Trophoblast cell (in vitro differentiated cells and primary cell): ENCODE measurements at regions not wholly inside any gene's neighbourhood (a gene's known extent, or its start where the extent isn't known, plus 50 kb on each side); places are given as distances from the start of the nearest gene placed in this dataset.

Source experiments
- DNase-seq, 2 donors: peaks; one replicate each; pipeline ENCODE4 v3.0.0-alpha.2; 2016
- H2AFZ ChIP-seq: 2 replicates; pipeline ENCODE4 v1.6.1; 2013; ENCODE audit warnings: low read length, moderate library complexity, mild to moderate bottlenecking; ENCODE audit not compliant: insufficient read depth, poor library complexity
- H2AK5ac ChIP-seq: 2 replicates; pipeline ENCODE4 v1.6.1; 2013; ENCODE audit warnings: mild to moderate bottlenecking, low read length
- H2BK120ac ChIP-seq: 2 replicates; pipeline ENCODE4 v1.6.1; 2013; ENCODE audit warnings: low read length, mild to moderate bottlenecking, moderate library complexity; ENCODE audit not compliant: insufficient read depth, poor library complexity
- H2BK12ac ChIP-seq: 2 replicates; pipeline ENCODE4 v1.6.1; 2013; ENCODE audit warnings: mild to moderate bottlenecking, low read length, moderate library complexity
- H2BK5ac ChIP-seq: 2 replicates; pipeline ENCODE4 v1.6.1; 2013; ENCODE audit warnings: low read length, low read depth, moderate library complexity, mild to moderate bottlenecking; ENCODE audit not compliant: poor library complexity
- H3K14ac ChIP-seq: 2 replicates; pipeline ENCODE4 v1.6.1; 2013; ENCODE audit warnings: mild to moderate bottlenecking, low read length
- H3K18ac ChIP-seq: 2 replicates; pipeline ENCODE4 v1.6.1; 2013; ENCODE audit warnings: mild to moderate bottlenecking, low read length
- H3K23ac ChIP-seq: 2 replicates; pipeline ENCODE4 v1.6.1; 2013; ENCODE audit warnings: low read length
- H3K27ac ChIP-seq: 2 replicates; pipeline ENCODE4 v1.5.1; 2013; ENCODE audit warnings: low read depth, mild to moderate bottlenecking, inconsistent platforms, low read length, moderate library complexity
- H3K27me3 ChIP-seq: 2 replicates; pipeline ENCODE4 v1.6.1; 2013; ENCODE audit warnings: inconsistent platforms, mild to moderate bottlenecking, low read length, moderate library complexity; ENCODE audit not compliant: insufficient read depth
- H3K36me3 ChIP-seq, 2 experiments: 1 replicate in 1 of 2; 2 replicates in 1 of 2; pipeline ENCODE4 v1.6.1; 2013; ENCODE audit warnings: low read length in 2 of 2, mild to moderate bottlenecking in 2 of 2, moderate library complexity in 1 of 2; ENCODE audit not compliant: insufficient read depth in 2 of 2, control insufficient read depth in 1 of 2
- H3K4ac ChIP-seq: 2 replicates; pipeline ENCODE4 v1.6.1; 2013; ENCODE audit warnings: low read depth, mild to moderate bottlenecking, low read length, moderate library complexity
- H3K4me1 ChIP-seq, 2 experiments: 1 replicate in 1 of 2; 2 replicates in 1 of 2; pipeline ENCODE4 v1.6.1; 2013; ENCODE audit warnings: low read length in 2 of 2, mild to moderate bottlenecking in 2 of 2, moderate library complexity in 1 of 2; ENCODE audit not compliant: insufficient read depth in 2 of 2, control insufficient read depth in 1 of 2
- H3K4me2 ChIP-seq: 2 replicates; pipeline ENCODE4 v1.6.1; 2013; ENCODE audit warnings: inconsistent platforms, mild to moderate bottlenecking, low read length, moderate library complexity
- H3K4me3 ChIP-seq: 2 replicates; pipeline ENCODE4 v1.5.1; 2013; ENCODE audit warnings: mild to moderate bottlenecking, low read depth, low read length, inconsistent platforms
- H3K79me1 ChIP-seq: one replicate; pipeline ENCODE4 v1.6.1; 2013; ENCODE audit warnings: low read length
- H3K79me2 ChIP-seq: 2 replicates; pipeline ENCODE4 v1.6.1; 2013; ENCODE audit warnings: low read length, mild to moderate bottlenecking; ENCODE audit not compliant: control insufficient read depth, insufficient read depth, poor library complexity
- H3K9ac ChIP-seq: 2 replicates; pipeline ENCODE4 v1.6.1; 2013; ENCODE audit warnings: mild to moderate bottlenecking, low read length
- H3K9me3 ChIP-seq: 2 replicates; pipeline ENCODE4 v1.6.1; 2013; ENCODE audit warnings: low read depth, mild to moderate bottlenecking, control low read depth, inconsistent platforms, low read length; ENCODE audit not compliant: insufficient read depth
- H4K12ac ChIP-seq: 2 replicates; pipeline ENCODE4 v1.6.1; 2013; ENCODE audit warnings: low read depth, mild to moderate bottlenecking, low read length, moderate library complexity
- H4K8ac ChIP-seq: 2 replicates; pipeline ENCODE4 v1.6.1; 2013; ENCODE audit warnings: low read depth, mild to moderate bottlenecking, low read length, moderate library complexity
- H4K91ac ChIP-seq: one replicate; pipeline ENCODE4 v1.6.1; 2013; ENCODE audit warnings: low read depth, mild to moderate bottlenecking, low read length, moderate library complexity
- WGBS: extraction: QIAGEN DNeasy Blood & Tissue Kit; methylation state at CpG from one replicate; pipeline ENCODE4 v1.1.7; 2013; ENCODE audit warnings: missing lambda C conversion rate; ENCODE audit not compliant: insufficient read length, insufficient coverage; ENCODE audit errors: extremely low coverage; 5-methylcytosine and 5-hydroxymethylcytosine counted together

DNA sequence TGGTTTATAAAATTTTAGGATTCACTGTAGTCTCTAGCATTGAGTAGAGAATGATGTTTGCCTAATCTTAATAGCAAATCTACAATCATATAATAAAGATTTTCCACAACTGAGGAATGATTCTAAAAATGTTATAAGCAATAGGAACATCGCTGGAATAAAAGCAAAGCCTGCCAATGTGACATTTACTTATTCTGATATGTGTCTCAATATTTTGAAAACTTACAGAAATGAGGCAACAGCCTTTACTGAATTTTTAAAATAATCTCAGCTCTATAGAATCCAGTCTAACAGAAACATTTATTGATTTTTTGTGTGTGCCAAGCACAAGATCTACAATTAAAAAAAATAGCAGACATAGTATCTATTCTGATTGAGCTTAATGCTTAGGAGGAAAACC lies 303.7 kb upstream of the CCDC179 start:
- Histone ChIP-seq H2BK120ac (no peak overlapping the region), H3K4me2 (no peak overlapping the region), H3K4ac (no peak overlapping the region), H4K91ac (no peak overlapping the region), H3K27me3 (no peaks in the 10 kb centered on the region), H3K23ac (no peak overlapping the region), H3K27ac (no peak overlapping the region), H2AK5ac (no peak overlapping the region), H3K14ac (no peak overlapping the region), H2BK12ac (no peak overlapping the region), H3K18ac (no peak overlapping the region), H3K79me2 (no peaks in the 10 kb centered on the region), H3K36me3 (no peaks in the 10 kb centered on the region), H2AFZ (no peak overlapping the region), H3K9me3 (no peaks in the 10 kb centered on the region), H3K4me1 (no peaks in the 10 kb centered on the region), H4K8ac (no peak overlapping the region), H2BK5ac (no peak overlapping the region), H3K9ac (no peak overlapping the region), H3K4me3 (no peak overlapping the region), H3K79me1 (no peaks in the 10 kb centered on the region), H4K12ac (no peak overlapping the region)
- no CpG with 5 or more reads among the region's 1 CpG for WGBS
- no peak for DNase-seq

DNA sequence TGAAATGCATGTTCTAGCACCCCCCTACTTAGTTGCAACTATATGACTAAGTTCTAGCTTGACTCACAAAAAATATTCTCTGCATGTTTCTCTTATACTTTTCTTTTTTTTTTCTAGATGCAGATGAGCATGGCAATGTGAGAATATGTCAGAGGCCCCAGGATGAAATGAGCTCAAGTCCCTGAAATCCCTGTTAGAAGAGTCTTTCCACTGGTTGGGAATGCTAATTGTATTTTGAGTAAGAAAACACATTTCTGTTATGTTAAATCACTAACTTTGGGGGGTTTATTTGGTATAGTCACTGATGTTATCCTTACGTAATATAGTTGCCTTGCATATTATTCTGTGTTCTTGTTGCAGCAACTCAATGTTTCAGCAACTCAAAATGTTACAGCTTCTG lies 306.1 kb upstream of the CCDC179 start:
- Histone ChIP-seq H4K8ac (no peak overlapping the region), H3K4me1 (no peaks in the 10 kb centered on the region), H3K27ac (no peak overlapping the region), H3K36me3 (no peaks in the 10 kb centered on the region), H4K12ac (no peak overlapping the region), H3K23ac (no peak overlapping the region), H3K9me3 (no peaks in the 10 kb centered on the region), H2AFZ (no peak overlapping the region), H3K14ac (no peak overlapping the region), H2BK5ac (no peak overlapping the region), H3K79me1 (no peaks in the 10 kb centered on the region), H2AK5ac (no peak overlapping the region), H2BK12ac (no peak overlapping the region), H2BK120ac (no peak overlapping the region), H3K27me3 (no peaks in the 10 kb centered on the region), H3K9ac (no peak overlapping the region), H3K4ac (no peak overlapping the region), H3K18ac (no peak overlapping the region), H3K4me2 (no peak overlapping the region), H4K91ac (no peak overlapping the region), H3K4me3 (no peak overlapping the region), H3K79me2 (no peaks in the 10 kb centered on the region)
- WGBS: no CpG with 5 or more reads among the region's 1 CpG
- DNase-seq: no peak

DNA sequence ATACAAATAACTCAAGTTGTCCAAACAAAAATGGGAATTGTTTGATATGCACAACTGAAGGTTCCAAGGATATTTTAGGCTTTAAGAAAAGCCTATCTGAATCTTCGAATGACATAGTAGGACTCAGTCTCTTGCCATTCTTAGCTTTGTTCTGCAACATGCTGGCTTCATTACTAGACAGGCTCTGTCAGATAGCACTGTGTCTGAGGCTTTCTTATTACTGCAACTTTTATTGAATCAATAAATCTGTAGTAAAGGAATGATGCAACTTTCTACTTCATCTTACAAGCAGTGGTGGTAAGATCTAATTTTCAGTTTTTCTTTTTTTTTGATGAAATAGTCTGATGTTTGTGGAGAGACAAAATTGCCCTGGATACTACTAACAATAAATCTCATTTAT lies 319.3 kb upstream of the CCDC179 start:
- H3K9me3 ChIP-seq: no peaks in the 10 kb centered on the region
- H3K79me1 ChIP-seq: no peaks in the 10 kb centered on the region
- no peaks in the 10 kb centered on the region for H3K36me3 ChIP-seq
- no peak overlapping the region for H4K8ac ChIP-seq
- no peak overlapping the region for H3K9ac ChIP-seq
- H3K27me3 ChIP-seq: no peaks in the 10 kb centered on the region
- no peak overlapping the region for H3K14ac ChIP-seq
- H3K27ac ChIP-seq: no peak overlapping the region
- H3K4me3 ChIP-seq: no peak overlapping the region
- H4K91ac ChIP-seq: no peak overlapping the region
- H3K4me1 ChIP-seq: no peaks in the 10 kb centered on the region
- no peak overlapping the region for H3K4me2 ChIP-seq
- WGBS: no CpG with 5 or more reads among the region's 1 CpG
- no peak for DNase-seq
- no peak overlapping the region for H3K4ac ChIP-seq
- no peak overlapping the region for H2BK120ac ChIP-seq
- H2BK12ac ChIP-seq: no peak overlapping the region
- H4K12ac ChIP-seq: no peak overlapping the region
- no peak overlapping the region for H3K23ac ChIP-seq
- H2BK5ac ChIP-seq: no peak overlapping the region
- H3K18ac ChIP-seq: no peak overlapping the region
- H3K79me2 ChIP-seq: no peaks in the 10 kb centered on the region
- H2AK5ac ChIP-seq: no peak overlapping the region
- H2AFZ ChIP-seq: no peak overlapping the region

DNA sequence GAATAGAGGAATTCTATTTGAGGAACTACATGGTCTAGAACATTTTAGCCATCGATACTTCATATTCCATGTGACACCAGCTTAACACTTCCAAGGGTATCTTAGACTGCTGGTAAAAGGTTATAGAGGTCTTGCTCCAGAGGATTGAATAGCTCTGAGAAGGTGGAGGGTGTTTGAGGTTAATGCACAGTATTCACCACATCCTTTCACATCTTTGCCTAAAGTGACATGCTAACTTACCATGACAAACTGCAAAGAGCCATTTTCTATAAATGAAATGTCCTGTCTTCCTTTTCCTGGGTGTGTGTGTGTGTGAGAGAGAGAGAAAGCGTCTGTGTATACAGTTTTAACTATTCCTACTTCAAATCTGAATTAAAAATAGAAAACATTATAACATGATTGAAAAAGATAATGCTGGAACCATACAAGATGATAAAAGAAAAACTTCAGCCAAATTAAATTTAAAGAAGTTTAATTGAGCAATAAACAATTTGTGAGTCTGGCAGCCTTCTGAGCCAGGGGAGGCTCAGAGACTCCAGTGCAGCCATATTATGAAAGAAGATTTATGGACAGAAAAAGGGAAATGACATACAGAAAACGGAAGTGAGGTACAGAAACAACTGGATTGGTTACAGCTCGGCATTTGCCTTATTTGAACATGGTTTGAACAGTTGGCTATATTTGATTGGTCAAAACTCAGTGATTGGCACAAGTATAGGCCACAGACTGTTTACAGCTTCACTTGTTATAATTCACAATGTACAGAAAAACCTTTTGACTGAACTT lies 320.9 kb upstream of the CCDC179 start:
- H3K27ac ChIP-seq: no peak overlapping the region
- H3K4me1 ChIP-seq: no peaks in the 10 kb centered on the region
- no peak overlapping the region for H4K12ac ChIP-seq
- no peak overlapping the region for H4K91ac ChIP-seq
- no CpG with 5 or more reads among the region's 4 CpGs for WGBS
- H3K18ac ChIP-seq: no peak overlapping the region
- DNase-seq: no peak
- no peaks in the 10 kb centered on the region for H3K36me3 ChIP-seq
- H3K79me1 ChIP-seq: no peaks in the 10 kb centered on the region
- H3K4me3 ChIP-seq: no peak overlapping the region
- H2BK5ac ChIP-seq: no peak overlapping the region
- no peak overlapping the region for H2AK5ac ChIP-seq
- H3K4ac ChIP-seq: no peak overlapping the region
- no peak overlapping the region for H2BK120ac ChIP-seq
- H3K9me3 ChIP-seq: no peaks in the 10 kb centered on the region
- no peak overlapping the region for H2BK12ac ChIP-seq
- H3K14ac ChIP-seq: no peak overlapping the region
- no peak overlapping the region for H3K9ac ChIP-seq
- no peaks in the 10 kb centered on the region for H3K79me2 ChIP-seq
- no peaks in the 10 kb centered on the region for H3K27me3 ChIP-seq
- H4K8ac ChIP-seq: no peak overlapping the region
- no peak overlapping the region for H3K4me2 ChIP-seq
- H3K23ac ChIP-seq: no peak overlapping the region
- no peak overlapping the region for H2AFZ ChIP-seq
